Activated gamma-delta T cell treated with Interleukin-2 at 50 U/mL for 16 hours (primary cell): ENCODE measurements at regions not wholly inside any gene's neighbourhood (a gene's known extent, or its start where the extent isn't known, plus 50 kb on each side); places are given as distances from the start of the nearest gene placed in this dataset.
"Not testable (repeated sequence)": the region's sequence is repeated elsewhere in the genome, so short reads cannot be mapped to it uniquely, and the experiment has no call there.

Experiments used
- DNase-seq: peaks from one replicate; pipeline ENCODE4 v3.0.0-alpha.2; 2020

GRCh38 chr5:101637599-101637998, 658.5 kb downstream of the SLCO4C1 start:
- no peak for DNase-seq

- not testable (repeated sequence) for DNase-seq
Measured at GRCh38 chr5:101627770-101628169, 668.3 kb downstream of the SLCO4C1 start.

DNA sequence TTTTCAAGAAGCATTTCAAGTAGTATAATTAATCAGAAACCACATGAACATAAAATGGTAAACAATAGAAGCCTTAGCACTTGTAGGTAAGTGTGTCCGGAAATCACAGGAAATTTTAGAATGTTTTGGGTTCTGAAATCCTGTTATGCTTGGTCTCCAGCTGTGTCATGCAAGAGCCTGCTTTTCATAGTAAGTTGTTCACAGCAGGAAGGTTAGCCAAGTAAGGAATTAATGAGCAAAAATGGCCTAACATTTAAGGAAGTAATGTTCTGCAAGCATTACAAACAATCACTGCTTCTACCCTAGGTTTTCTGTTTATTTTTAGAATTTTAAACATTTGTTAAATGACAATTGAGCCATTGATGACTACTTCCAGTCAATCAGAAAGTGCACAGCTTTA, 669.5 kb downstream of the SLCO4C1 start:
- DNase-seq, result no peak

- DNase-seq, result no peak
Measured at GRCh38 chr5:101611039-101611438, 685.0 kb downstream of the SLCO4C1 start.

DNA sequence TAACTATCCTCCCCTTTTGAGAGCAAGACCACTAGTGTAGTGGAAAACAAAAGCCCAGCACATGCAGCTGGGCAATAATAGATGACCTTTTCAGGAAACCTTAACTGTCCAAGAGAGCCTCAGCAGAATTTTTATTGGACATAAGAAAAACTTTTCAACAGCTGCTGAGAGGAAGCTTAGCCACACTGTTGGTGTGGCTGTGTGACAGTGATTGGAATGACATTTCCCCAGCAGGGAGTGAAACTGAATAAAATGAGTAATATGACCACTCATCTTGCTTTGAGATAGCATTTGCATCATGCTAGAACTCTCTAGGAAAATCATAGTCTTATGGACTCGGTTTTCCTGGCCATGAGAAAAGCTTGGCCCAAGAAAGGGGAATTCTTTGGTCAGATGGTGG, 687.8 kb downstream of the SLCO4C1 start:
- DNase-seq, result no peak

GRCh38 chr5:101605700-101606099, 690.4 kb downstream of the SLCO4C1 start:
- no peak for DNase-seq

- DNase-seq, result no peak
Measured at GRCh38 chr5:101600614-101601013, 695.5 kb downstream of the SLCO4C1 start.

- DNase-seq, result no peak
Measured at GRCh38 chr5:101590384-101590783, 687.3 kb upstream of the ST8SIA4 start.

- DNase-seq, result no peak
Measured at GRCh38 chr5:101585366-101585765, 682.3 kb upstream of the ST8SIA4 start.

GRCh38 chr5:101580591-101580990, 677.5 kb upstream of the ST8SIA4 start:
- no peak for DNase-seq

DNA sequence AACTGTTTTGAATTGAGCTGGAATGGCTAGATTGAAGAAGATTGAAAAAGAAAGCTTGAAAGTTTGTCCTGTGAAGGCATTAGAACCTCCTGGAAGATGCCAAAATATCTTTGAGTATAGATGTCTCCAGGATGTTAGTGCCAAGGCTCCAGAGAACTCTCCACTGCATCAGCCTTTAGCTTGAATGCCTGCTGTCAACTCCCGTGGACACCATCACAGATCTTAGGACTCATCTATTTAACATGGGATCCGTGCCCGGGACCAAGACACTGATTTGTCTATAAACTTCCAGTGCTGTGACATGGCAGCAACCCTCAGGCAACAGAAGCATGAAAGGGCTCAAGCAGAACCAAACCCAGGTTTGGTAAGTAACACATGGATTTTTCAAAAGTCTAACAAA, 670.9 kb upstream of the ST8SIA4 start:
- no peak for DNase-seq

DNA sequence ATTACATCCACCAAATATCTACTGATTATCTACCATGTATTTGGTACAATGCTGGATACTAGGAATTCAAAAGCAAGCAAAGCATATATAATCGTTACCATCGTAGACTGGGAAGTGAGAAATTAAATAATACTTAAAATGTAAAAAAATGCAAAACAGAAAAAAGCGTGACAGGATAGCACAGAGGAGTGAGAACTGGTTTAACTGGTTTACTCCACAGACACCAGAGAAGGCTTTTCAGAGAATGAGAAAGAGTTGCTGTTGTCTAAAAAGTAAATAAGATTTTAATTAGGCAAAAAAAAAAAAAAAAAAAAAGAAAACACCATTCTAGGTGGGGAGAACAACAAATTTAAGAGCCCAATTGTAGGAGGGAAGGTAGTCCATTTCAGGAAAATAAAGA, 657.9 kb upstream of the ST8SIA4 start:
- DNase-seq, result no peak

DNA sequence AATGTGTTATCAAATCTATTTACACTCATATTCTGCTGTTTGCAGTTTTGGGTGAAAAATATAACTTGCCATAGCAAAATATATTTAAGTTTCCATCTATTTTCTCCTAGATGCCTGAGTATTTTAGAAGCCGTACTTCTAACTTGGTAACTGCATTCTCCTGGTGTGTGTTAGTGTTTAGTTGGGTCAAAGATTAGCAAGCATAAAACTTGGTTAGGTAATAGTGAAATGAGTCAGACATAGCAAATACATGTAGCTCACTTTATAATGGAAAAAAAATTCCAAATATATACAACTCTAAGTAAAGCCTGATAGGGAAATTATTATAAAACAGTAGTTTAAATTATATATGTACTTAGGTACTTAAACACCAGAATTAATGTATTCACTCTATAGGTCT, 640.7 kb upstream of the ST8SIA4 start:
- no peak for DNase-seq

- no peak for DNase-seq
Measured at GRCh38 chr5:101539315-101539714, 636.2 kb upstream of the ST8SIA4 start.

DNA sequence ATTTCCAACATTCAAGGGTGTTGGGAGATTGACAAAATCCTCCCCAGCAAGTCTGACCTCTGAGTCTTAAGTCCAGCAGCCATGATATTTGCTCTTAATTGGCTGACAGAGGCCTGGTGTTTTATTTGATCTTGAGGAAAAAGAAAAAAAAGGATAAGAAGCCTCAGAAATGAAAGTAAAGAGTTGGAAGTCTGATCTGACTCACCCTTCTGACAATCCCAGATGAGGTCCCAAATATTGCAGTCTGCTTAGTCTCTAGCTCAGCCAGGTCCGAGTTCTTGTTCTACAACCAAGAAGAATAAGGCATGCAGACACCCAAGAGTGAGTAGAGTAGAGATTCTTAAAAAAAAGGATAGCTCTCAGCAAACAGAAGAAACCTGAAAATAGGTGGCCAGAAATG, 632.5 kb upstream of the ST8SIA4 start:
- DNase-seq, result no peak

DNA sequence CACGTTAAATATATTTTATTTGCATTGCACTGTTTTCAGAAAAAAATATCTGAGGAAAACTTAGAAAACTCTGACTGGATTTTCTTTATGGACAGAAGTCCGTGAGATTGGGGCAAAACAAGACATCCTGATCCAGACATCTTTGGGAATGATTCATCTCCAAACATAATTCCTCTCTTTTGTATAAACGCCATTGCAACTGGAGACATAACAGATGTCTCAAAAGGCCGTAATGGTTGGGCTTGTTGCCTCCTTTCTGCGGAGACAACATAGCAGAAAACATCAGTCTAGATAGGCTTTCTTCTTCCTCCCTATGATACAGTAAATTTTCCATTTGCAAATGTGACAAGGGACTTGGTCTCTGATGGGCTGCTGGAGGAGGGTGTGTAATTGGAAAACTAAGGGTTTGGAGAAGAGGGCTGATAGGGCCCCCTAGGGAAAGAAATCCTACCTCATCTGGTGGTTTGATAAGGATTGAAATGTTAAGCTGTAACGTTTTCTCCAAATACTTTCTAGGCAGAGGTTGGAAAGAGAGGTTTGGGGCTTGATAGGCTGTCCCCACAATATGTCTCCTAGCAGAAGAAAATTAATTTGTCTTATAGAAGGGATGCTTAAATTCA, 631.5 kb upstream of the ST8SIA4 start:
- DNase-seq, result no peak

- DNase-seq, result no peak
Measured at GRCh38 chr5:101532430-101532829, 629.3 kb upstream of the ST8SIA4 start.

GRCh38 chr5:101531026-101531425, 627.9 kb upstream of the ST8SIA4 start:
- no peak for DNase-seq

GRCh38 chr5:101529094-101529493, 626.0 kb upstream of the ST8SIA4 start:
- DNase-seq, result not testable (repeated sequence)

DNA sequence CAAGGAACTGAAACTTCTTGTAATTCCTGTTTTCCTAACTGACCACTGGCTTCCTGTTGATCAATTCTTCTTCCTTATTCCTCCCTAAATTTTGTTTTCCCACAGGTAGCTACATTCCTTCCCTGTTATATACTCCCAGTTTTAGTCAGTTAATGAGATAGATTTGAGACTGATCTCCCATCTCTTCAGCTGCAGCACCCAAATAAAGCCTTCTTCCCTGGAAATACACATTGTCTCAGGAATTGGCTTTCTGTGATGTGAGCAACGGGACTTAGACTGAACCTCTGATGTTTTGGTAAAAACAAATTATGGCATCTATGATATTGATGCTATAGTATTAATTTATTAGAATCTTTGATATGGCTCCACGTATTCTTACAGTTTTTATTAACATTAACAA, 617.3 kb upstream of the ST8SIA4 start:
- no peak for DNase-seq

DNA sequence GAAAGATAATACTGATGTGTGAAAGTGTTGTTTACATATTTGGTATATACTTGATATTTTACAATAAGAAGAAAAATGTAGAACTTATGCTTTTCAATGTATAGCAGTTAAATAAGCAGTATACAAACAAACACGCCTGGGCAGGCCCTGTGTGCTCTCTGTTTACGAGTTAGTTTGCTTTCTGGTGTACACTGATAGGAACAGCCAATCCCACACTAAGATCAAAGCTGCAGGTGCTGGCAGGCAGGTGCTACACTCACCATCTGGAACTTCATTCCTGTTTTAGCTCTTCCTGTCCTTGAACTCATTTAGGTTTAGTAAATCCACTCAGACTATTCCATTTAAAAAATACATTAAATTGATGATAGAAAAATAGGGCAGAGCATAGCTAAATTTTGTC, 614.7 kb upstream of the ST8SIA4 start:
- DNase-seq, result no peak

GRCh38 chr5:101515721-101516120, 612.6 kb upstream of the ST8SIA4 start:
- DNase-seq, result no peak

- no peak for DNase-seq
Measured at GRCh38 chr5:101505891-101506570, 602.9 kb upstream of the ST8SIA4 start.

- DNase-seq, result no peak
Measured at GRCh38 chr5:101482931-101483330, 579.8 kb upstream of the ST8SIA4 start.

- DNase-seq, result no peak
Measured at GRCh38 chr5:101473483-101473882, 570.4 kb upstream of the ST8SIA4 start.
